ENCODE measurements at regions not wholly inside any gene's neighbourhood (a gene's known extent, or its start where the extent isn't known, plus 50 kb on each side); places are given as distances from the start of the nearest gene placed in this dataset.

DNA sequence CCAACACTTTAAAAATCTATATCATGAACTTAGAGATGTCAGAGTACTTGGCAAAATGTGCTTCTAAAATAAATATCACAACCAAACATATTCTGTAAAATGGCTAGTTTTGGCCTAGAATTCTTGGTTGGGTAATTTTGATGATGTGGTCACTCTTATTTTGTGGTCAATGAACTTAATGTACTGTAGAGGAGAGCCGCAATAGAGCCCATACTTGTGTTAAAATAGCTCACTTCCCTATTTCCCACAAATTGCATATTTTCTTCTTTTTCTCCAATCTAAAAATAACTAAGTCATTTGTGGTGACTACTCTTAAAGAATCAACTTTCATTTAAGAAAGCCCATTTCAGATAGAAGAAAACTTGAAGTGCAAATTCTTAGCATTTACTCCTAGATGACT, 619.4 kb downstream of the CCER1 start:
- Histone ChIP-seq H3K27me3 (no peaks in the 10 kb centered on the region), H3K9me3 (no peaks in the 10 kb centered on the region), H3K36me3 (no peaks in the 10 kb centered on the region), H3K4me1 (no peaks in the 10 kb centered on the region), H3K4me3 (no peak overlapping the region), H3K27ac (no peak overlapping the region)
- DNase-seq, result no peak
- intact Hi-C loops (cut with DNase I), result no loop called here
- TF ChIP-seq POLR2AphosphoS5 (IDR thresholded peaks at IDR 0.05) (no peak), EP300 (IDR thresholded peaks at IDR 0.05) (no peak), POLR2A (IDR thresholded peaks at IDR 0.05) (no peak)
- TF ChIP-seq, protein P1, sequence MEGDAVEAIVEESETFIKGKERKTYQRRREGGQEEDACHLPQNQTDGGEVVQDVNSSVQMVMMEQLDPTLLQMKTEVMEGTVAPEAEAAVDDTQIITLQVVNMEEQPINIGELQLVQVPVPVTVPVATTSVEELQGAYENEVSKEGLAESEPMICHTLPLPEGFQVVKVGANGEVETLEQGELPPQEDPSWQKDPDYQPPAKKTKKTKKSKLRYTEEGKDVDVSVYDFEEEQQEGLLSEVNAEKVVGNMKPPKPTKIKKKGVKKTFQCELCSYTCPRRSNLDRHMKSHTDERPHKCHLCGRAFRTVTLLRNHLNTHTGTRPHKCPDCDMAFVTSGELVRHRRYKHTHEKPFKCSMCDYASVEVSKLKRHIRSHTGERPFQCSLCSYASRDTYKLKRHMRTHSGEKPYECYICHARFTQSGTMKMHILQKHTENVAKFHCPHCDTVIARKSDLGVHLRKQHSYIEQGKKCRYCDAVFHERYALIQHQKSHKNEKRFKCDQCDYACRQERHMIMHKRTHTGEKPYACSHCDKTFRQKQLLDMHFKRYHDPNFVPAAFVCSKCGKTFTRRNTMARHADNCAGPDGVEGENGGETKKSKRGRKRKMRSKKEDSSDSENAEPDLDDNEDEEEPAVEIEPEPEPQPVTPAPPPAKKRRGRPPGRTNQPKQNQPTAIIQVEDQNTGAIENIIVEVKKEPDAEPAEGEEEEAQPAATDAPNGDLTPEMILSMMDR (IDR thresholded peaks at IDR 0.05), result no peak
- WGBS, 2 donors, result 55 to 96% methylated on average over 1 of the region's 1 CpG

DNA sequence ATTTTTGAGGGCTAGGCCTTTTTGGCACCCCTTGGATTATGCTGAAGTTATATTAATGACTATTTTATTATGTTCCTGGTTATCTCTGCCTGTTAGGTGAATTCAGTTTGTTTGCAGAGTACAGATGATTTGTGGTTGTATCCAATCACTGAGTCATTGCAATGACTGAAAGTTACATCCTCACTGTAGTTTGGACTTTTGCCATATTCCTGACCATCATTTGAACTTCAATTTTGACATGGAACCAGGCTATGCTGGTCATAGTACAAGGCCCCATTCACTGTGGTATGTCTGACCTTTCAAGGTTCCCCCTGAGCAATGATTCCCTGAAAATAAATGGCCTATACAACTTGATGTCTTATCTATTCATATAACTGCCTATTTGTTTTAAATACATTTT, 621.0 kb downstream of the CCER1 start:
- Histone ChIP-seq H3K9me3 (no peaks in the 10 kb centered on the region), H3K4me3 (no peak overlapping the region), H3K27me3 (no peaks in the 10 kb centered on the region), H3K4me1 (no peaks in the 10 kb centered on the region), H3K27ac (no peak overlapping the region), H3K36me3 (no peaks in the 10 kb centered on the region)
- DNase-seq, result no peak
- intact Hi-C loops (cut with DNase I), result no loop called here
- no peak for TF ChIP-seq EP300 (IDR thresholded peaks at IDR 0.05)
- no peak for TF ChIP-seq POLR2A (IDR thresholded peaks at IDR 0.05)
- no peak for TF ChIP-seq POLR2AphosphoS5 (IDR thresholded peaks at IDR 0.05)
- TF ChIP-seq, protein P1 (IDR thresholded peaks at IDR 0.05), result no peak

DNA sequence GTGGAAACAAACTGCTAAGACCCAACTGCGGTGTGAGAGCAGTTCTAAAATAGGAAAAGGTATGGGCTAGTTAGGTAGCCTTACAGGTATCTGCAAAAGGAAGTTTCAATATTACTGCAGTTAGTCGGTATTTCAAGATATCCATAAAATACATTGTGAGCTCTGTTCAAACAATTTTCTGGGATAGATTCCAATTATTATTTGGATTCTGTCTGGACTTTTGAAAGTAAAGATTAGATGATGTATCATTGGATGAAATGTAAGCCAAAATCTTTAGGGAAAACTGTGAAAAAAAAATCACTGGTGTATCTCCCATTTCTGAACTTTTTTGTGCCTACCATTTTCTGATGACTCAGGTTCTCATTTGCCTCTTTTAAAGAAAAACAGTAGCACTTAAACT, 621.6 kb downstream of the CCER1 start:
- intact Hi-C loops (cut with DNase I), result no loop called here

DNA sequence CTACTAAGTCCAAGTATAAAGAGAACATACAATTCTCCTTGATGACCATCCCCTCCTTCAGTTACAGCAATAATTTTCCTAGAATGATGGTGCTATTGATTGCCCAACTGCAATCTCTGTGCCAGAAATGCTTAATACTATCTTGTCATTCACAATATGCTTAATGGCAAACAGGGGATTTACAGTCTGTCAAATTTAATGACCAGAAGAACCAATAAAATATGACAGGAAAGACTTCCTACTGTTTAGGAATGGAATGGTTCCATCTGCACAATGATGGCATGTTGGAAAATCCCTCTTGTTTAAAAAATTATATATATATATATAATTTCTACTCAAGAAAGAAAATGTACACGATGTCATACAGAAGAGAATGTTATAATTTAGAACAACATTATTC, 623.2 kb downstream of the CCER1 start:
- H3K36me3 ChIP-seq, result no peaks in the 10 kb centered on the region
- WGBS, 2 donors, result 68 to 73% methylated on average over 1 of the region's 1 CpG
- H3K27me3 ChIP-seq, result no peaks in the 10 kb centered on the region
- DNase-seq, result no peak
- TF ChIP-seq POLR2A (IDR thresholded peaks at IDR 0.05) (no peak), POLR2AphosphoS5 (IDR thresholded peaks at IDR 0.05) (no peak), EP300 (IDR thresholded peaks at IDR 0.05) (no peak)
- TF ChIP-seq, protein P1 (IDR thresholded peaks at IDR 0.05), result no peak
- no peak overlapping the region for H3K4me3 ChIP-seq
- no peak overlapping the region for H3K27ac ChIP-seq
- intact Hi-C loops (cut with DNase I), result no loop called here
- no peaks in the 10 kb centered on the region for H3K4me1 ChIP-seq
- no peaks in the 10 kb centered on the region for H3K9me3 ChIP-seq

More for the DNA sequence above, 621.6 kb downstream of the CCER1 start:
- no peak overlapping the region for H3K4me3 ChIP-seq
- H3K27ac ChIP-seq, result no peak overlapping the region
- H3K9me3 ChIP-seq, result no peaks in the 10 kb centered on the region
- WGBS, 2 donors, result 50 to 73% methylated on average over 2 of the region's 2 CpGs
- DNase-seq, result no peak
- no peak for TF ChIP-seq POLR2AphosphoS5 (IDR thresholded peaks at IDR 0.05)
- TF ChIP-seq EP300 (IDR thresholded peaks at IDR 0.05), result no peak
- TF ChIP-seq, protein P1 (IDR thresholded peaks at IDR 0.05), result no peak
- no peak for TF ChIP-seq POLR2A (IDR thresholded peaks at IDR 0.05)
- no peaks in the 10 kb centered on the region for H3K36me3 ChIP-seq
- no peaks in the 10 kb centered on the region for H3K27me3 ChIP-seq
- H3K4me1 ChIP-seq, result no peaks in the 10 kb centered on the region

DNA sequence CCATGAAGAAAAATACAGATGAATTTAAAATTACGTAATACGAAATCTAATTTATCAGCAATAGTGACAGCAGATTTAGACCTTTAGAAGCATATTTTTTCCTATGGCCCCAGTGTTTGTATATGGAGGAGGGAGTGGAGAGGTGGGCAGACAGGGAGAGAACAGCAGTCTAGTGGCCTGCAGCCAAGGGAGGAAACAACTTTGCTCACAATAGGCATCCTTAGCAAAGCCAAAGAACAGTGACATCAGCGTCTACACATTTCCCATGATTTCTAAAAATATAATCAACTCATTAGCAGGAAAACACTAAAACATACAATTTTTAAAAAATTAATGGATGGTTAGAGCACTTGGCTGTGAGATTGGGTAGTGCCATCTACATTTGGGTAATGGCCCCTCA, 622.6 kb upstream of the ATP2B1 start:
- intact Hi-C loops (cut with DNase I), result no loop called here
- no peak for DNase-seq
- no peak overlapping the region for H3K27ac ChIP-seq
- H3K4me1 ChIP-seq, result no peaks in the 10 kb centered on the region
- no peaks in the 10 kb centered on the region for H3K27me3 ChIP-seq
- no peaks in the 10 kb centered on the region for H3K9me3 ChIP-seq
- TF ChIP-seq EP300 (IDR thresholded peaks at IDR 0.05) (no peak), POLR2AphosphoS5 (IDR thresholded peaks at IDR 0.05) (no peak), POLR2A (IDR thresholded peaks at IDR 0.05) (no peak)
- TF ChIP-seq, protein P1 (IDR thresholded peaks at IDR 0.05), result no peak
- 96 to 97% methylated on average over 3 of the region's 3 CpGs for WGBS, 2 donors
- H3K4me3 ChIP-seq, result no peak overlapping the region
- H3K36me3 ChIP-seq, result no peaks in the 10 kb centered on the region

Data from sigmoid colon (tissue), 6 donors.